ENCODE measurements at regions not wholly inside any gene's neighbourhood (a gene's known extent, or its start where the extent isn't known, plus 50 kb on each side); places are given as distances from the start of the nearest gene placed in this dataset.

- no peak overlapping the region for H3K27ac Mint-ChIP-seq
- Histone ChIP-seq H3K36me3 (ENCODE audit: insufficient read depth) (no peaks in the 10 kb centered on the region), H3K27me3 (ENCODE audit: insufficient read depth) (no peaks in the 10 kb centered on the region), H3K4me2 (no peak overlapping the region), H3K79me2 (replicated peaks; ENCODE audit: insufficient read depth) (no peaks in the 10 kb centered on the region), H3F3A (replicated peaks; ENCODE audit: low read depth) (no peaks in the 10 kb centered on the region), H2AFZ (no peak overlapping the region), H3K9me2 (ENCODE audit: insufficient read depth) (peaks cover 7% of the 10 kb centered on the region; the same call in 1 of the 2 replicates), H3K4me3 (no peak overlapping the region), H3K4me1 (ENCODE audit: insufficient read depth) (no peaks in the 10 kb centered on the region), H4K20me1 (replicated peaks; ENCODE audit: insufficient read depth) (no peaks in the 10 kb centered on the region), H3K27ac (ENCODE audit: low read depth) (no peak overlapping the region)
- ATAC-seq (no peak), DNase-seq (ENCODE audit: low spot score) (no peak)
- peaks cover 1% of the 10 kb centered on the region for H3K27me3 Mint-ChIP-seq (ENCODE audit: insufficient read depth, low read depth, poor library complexity)
- H3K4me1 Mint-ChIP-seq, result no peaks in the 10 kb centered on the region
- H3K4me3 Mint-ChIP-seq, result no peak overlapping the region
- H3K36me3 Mint-ChIP-seq (ENCODE audit: low read depth), result no peaks in the 10 kb centered on the region
- no peaks in the 10 kb centered on the region for H3K9me3 Mint-ChIP-seq
- TF ChIP-seq ZNF462 (CRISPR knock-in tag; IDR thresholded peaks at IDR 0.05) (no peak), CTCF (conservative IDR thresholded peaks at IDR 0.05; ENCODE audit: low read depth in 2 of 2) (no peak), REST (IDR thresholded peaks at IDR 0.05; ENCODE audit: unreplicated experiment) (no peak), NANOG (IDR thresholded peaks at IDR 0.05; ENCODE audit: borderline replicate concordance) (no peak), CREB1 (CRISPR knock-in tag; IDR thresholded peaks at IDR 0.05; ENCODE audit: low read depth) (no peak), EZH2 (IDR thresholded peaks at IDR 0.05; ENCODE audit: low read depth, unreplicated experiment) (no peak), ZNF331 (CRISPR knock-in tag; IDR thresholded peaks at IDR 0.05; ENCODE audit: low read depth) (no peak), STAT1 (IDR thresholded peaks at IDR 0.05; ENCODE audit: unreplicated experiment) (no peak), ETS1 (IDR thresholded peaks at IDR 0.05) (no peak), ZNF114 (CRISPR knock-in tag; IDR thresholded peaks at IDR 0.05) (no peak), JUNB (IDR thresholded peaks at IDR 0.05; ENCODE audit: unreplicated experiment) (no peak)
Measured at GRCh38 chr10:64156166-64156565, 635.0 kb downstream of the REEP3 start.
